ENCODE measurements at regions not wholly inside any gene's neighbourhood (a gene's known extent, or its start where the extent isn't known, plus 50 kb on each side); places are given as distances from the start of the nearest gene placed in this dataset.

DNA sequence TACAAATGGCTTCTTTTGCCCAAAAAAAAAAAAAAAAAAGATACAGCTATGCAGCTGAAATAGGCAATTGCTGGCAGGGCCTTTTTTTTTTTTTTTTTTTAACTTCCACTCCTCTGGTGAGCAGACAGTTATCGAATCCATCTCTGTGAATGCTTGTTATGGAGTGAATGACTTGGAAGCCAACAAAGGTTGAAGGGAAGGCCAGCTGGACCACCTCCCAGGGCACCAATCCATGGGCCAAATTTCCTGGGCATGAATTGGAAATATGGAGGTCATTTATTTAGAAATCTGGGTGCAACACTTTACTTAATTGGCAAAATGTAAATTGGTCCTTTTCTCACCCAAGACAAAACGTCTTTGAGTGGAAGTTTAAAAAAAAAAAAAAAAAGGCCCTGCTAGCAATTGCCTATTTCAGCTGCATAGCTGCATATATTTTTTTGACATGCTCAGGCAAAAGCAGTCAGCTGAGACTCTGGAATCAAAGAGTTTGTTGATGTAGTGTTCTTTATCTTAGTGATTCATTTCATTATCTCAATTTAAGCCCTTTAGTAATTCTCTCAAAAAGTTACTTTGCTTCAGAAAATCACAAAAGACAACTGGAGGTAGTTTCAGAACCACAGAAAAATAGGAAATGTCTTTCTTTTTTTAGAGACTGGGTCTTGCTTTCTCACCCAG is 392.2 kb upstream of the KLF4 start:
- WGBS = 95% methylated on average over 2 of the region's 2 CpGs
- H3K36me3 ChIP-seq (ENCODE audit: control insufficient read depth in 2 of 2, insufficient read depth in 2 of 2, low read length in 1 of 2) = no peaks in the 10 kb centered on the region
- no peak overlapping the region for H3K4me3 ChIP-seq (ENCODE audit: low read length in 2 of 2)
- H3K4me1 ChIP-seq (ENCODE audit: control insufficient read depth in 2 of 2, insufficient read depth in 2 of 2, low read length in 2 of 2) = no peaks in the 10 kb centered on the region
- no peak overlapping the region for H3K27ac ChIP-seq (ENCODE audit: low read depth in 1 of 2, low read length in 1 of 2)
- H3K27me3 ChIP-seq (ENCODE audit: control insufficient read depth in 2 of 2, insufficient read depth in 1 of 2, low read length in 1 of 2) = no peaks in the 10 kb centered on the region
- H3K9me3 ChIP-seq (ENCODE audit: control insufficient read depth in 2 of 2, insufficient read depth in 1 of 2, low read length in 1 of 2) = no peaks in the 10 kb centered on the region
- DNase-seq (ENCODE audit: low read depth in 6 of 9, low spot score in 9 of 9) = no peak

DNA sequence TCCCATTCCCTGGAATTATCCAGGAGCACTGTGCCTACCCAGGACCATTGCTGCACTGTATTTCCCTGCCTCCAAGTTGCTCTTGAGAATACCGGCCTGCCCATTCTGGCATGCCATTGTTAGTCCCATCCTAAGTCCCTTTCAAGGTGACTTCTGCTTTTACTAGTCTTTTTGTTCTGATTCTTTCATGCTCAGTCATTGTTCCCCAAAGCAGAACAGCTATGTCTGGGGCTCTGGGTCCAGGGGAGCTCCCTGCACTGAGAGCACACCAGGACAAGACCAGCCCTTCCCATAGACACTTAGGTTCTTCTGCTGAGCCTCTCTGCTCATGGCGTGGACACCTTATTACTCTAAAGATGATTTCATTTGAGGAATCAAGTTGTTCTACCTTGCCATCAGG is 388.9 kb upstream of the KLF4 start:
- Histone ChIP-seq H3K27ac (ENCODE audit: low read depth in 1 of 2, low read length in 1 of 2) (no peak overlapping the region), H3K27me3 (ENCODE audit: control insufficient read depth in 2 of 2, insufficient read depth in 1 of 2, low read length in 1 of 2) (no peaks in the 10 kb centered on the region), H3K36me3 (ENCODE audit: control insufficient read depth in 2 of 2, insufficient read depth in 2 of 2, low read length in 1 of 2) (no peaks in the 10 kb centered on the region), H3K9me3 (ENCODE audit: control insufficient read depth in 2 of 2, insufficient read depth in 1 of 2, low read length in 1 of 2) (no peaks in the 10 kb centered on the region), H3K4me3 (ENCODE audit: low read length in 2 of 2) (no peak overlapping the region), H3K4me1 (ENCODE audit: control insufficient read depth in 2 of 2, insufficient read depth in 2 of 2, low read length in 2 of 2) (no peaks in the 10 kb centered on the region)
- DNase-seq (ENCODE audit: low read depth in 6 of 9, low spot score in 9 of 9) = no peak
- 98% methylated on average over 2 of the region's 2 CpGs for WGBS

DNA sequence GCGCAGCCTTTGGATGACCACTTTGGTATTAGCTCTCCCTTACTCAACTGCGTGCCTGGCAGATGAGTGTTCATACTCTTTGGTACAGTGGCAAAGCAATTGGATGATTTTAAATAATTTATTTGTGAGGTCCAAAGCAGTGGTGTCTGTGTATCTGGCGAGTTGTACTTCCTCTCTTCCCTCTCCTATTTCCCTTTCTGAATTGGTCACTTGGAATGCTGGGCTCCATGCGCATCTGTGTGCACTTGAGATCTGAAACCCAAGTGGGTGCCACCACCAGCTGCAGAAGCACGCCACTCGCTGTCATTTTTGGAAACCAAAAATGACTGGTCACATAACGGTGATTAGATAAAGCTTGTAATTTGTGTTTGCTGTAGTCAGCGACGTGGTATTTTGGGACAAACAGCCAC is 386.0 kb upstream of the KLF4 start:
- Histone ChIP-seq H3K9me3 (ENCODE audit: control insufficient read depth in 2 of 2, insufficient read depth in 1 of 2, low read length in 1 of 2) (no peaks in the 10 kb centered on the region), H3K4me3 (ENCODE audit: low read length in 2 of 2) (no peak overlapping the region), H3K4me1 (ENCODE audit: control insufficient read depth in 2 of 2, insufficient read depth in 2 of 2, low read length in 2 of 2) (no peaks in the 10 kb centered on the region), H3K27ac (ENCODE audit: low read depth in 1 of 2, low read length in 1 of 2) (no peak overlapping the region), H3K27me3 (ENCODE audit: control insufficient read depth in 2 of 2, insufficient read depth in 1 of 2, low read length in 1 of 2) (no peaks in the 10 kb centered on the region), H3K36me3 (ENCODE audit: control insufficient read depth in 2 of 2, insufficient read depth in 2 of 2, low read length in 1 of 2) (no peaks in the 10 kb centered on the region)
- no peak for DNase-seq (ENCODE audit: low read depth in 6 of 9, low spot score in 9 of 9)
- WGBS = 93% methylated on average over 9 of the region's 9 CpGs

DNA sequence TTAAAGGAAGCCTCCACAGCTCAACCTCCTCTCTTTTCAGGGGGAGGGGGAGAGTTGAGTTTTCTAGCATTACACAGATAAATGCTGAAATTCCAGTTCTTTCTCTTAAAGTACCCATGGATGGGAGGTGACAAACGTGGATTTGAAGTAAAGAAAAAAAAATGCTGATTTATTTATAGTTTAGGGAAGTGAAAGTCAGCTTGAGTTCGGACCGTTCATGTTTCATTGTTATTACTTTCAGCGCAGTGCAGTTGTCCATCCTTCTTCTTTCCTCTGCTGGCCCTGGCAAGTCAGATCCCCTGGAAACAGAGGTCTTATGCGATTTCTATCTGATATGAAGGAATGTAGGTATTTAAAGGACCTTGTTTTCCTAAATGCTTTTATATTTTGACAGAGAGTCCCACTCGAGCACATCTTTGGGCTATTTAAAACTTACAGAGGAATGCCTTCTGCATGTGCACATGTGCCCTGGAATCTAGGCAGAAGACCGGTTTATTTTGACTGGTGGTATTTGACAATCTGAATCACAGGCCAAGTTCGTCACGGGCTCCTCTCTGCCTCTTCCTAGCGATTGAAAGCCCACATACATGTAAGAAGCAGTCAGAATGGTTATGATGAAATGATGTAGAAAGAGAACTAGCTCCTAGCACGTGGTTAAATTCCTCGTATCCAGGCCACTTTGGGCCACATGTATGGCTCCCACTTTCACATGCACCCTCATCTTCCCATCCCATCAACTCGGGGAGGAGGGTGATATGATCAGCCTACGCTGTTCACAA is 385.2 kb upstream of the KLF4 start:
- 60% methylated on average over 14 of the region's 14 CpGs for WGBS

DNA sequence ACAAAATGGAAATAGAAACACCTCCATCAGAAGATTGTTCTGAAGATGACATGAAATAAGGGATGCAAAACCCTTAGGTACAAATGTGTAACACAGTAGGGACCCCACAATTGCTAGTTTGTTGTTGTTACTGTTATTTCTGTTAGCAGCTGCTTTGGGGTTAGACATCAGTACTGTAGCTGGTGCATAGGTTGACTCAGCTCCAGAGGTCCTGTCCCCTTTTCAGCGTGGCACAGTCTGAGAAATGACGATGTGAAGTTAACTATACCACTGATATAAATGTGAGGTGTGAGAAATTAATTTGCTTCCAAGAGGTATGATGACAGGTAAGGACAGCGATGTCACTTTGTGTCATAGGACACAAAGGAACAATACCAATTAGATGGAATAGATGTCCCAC is 384.6 kb upstream of the KLF4 start:
- Histone ChIP-seq H3K9me3 (ENCODE audit: control insufficient read depth in 2 of 2, insufficient read depth in 1 of 2, low read length in 1 of 2) (no peaks in the 10 kb centered on the region), H3K27me3 (ENCODE audit: control insufficient read depth in 2 of 2, insufficient read depth in 1 of 2, low read length in 1 of 2) (no peaks in the 10 kb centered on the region), H3K4me1 (ENCODE audit: control insufficient read depth in 2 of 2, insufficient read depth in 2 of 2, low read length in 2 of 2) (no peaks in the 10 kb centered on the region), H3K27ac (ENCODE audit: low read depth in 1 of 2, low read length in 1 of 2) (no peak overlapping the region), H3K36me3 (ENCODE audit: control insufficient read depth in 2 of 2, insufficient read depth in 2 of 2, low read length in 1 of 2) (no peaks in the 10 kb centered on the region), H3K4me3 (ENCODE audit: low read length in 2 of 2) (no peak overlapping the region)
- DNase-seq (ENCODE audit: low read depth in 6 of 9, low spot score in 9 of 9) = no peak
- 97% methylated on average over 3 of the region's 3 CpGs for WGBS

More for the DNA sequence above, 385.2 kb upstream of the KLF4 start:
- no peaks in the 10 kb centered on the region for H3K4me1 ChIP-seq (ENCODE audit: control insufficient read depth in 2 of 2, insufficient read depth in 2 of 2, low read length in 2 of 2)
- DNase-seq (ENCODE audit: low read depth in 6 of 9, low spot score in 9 of 9) = no peak
- no peak overlapping the region for H3K27ac ChIP-seq (ENCODE audit: low read depth in 1 of 2, low read length in 1 of 2)
- H3K4me3 ChIP-seq (ENCODE audit: low read length in 2 of 2) = no peak overlapping the region
- no peaks in the 10 kb centered on the region for H3K27me3 ChIP-seq (ENCODE audit: control insufficient read depth in 2 of 2, insufficient read depth in 1 of 2, low read length in 1 of 2)
- H3K9me3 ChIP-seq (ENCODE audit: control insufficient read depth in 2 of 2, insufficient read depth in 1 of 2, low read length in 1 of 2) = no peaks in the 10 kb centered on the region
- no peaks in the 10 kb centered on the region for H3K36me3 ChIP-seq (ENCODE audit: control insufficient read depth in 2 of 2, insufficient read depth in 2 of 2, low read length in 1 of 2)

DNA sequence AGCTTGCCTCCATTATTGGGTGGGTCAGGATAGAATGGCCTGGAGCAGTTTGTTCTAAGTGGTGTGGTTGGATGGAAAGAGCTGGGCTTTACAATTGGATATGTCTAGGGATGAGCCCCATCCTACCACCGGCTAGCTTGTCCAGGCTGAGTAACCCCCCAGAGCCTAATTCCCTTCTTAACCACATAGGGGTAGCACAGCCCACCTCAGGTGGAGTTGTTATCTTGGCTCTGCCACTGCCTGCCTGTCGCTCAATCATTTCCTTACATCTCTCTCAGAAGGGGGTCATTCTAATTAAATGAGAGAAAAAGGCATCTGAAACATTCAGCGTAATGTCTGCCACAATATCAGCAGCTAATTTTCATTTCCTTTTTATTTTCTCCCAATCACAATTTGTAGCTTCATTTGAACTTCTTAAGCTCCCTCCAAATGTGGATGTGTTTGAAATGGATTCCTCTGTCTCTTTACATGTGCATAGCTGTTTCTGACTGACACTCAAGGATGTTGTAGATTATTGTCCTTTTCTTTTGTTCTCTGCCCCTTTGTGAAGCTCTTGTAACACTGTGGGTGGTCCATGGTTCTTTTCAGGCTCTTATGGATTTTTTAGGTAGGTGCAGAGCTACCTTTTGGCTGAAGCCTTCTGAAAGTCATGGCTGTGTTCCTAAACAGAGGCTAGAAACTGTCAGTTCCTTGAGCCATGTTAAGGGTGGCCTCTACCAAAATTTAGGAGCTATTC is 383.1 kb upstream of the KLF4 start:
- no peak for DNase-seq (ENCODE audit: low read depth in 6 of 9, low spot score in 9 of 9)
- no peak overlapping the region for H3K27ac ChIP-seq (ENCODE audit: low read depth in 1 of 2, low read length in 1 of 2)
- no peaks in the 10 kb centered on the region for H3K36me3 ChIP-seq (ENCODE audit: control insufficient read depth in 2 of 2, insufficient read depth in 2 of 2, low read length in 1 of 2)
- 96% methylated on average over 3 of the region's 3 CpGs for WGBS
- H3K27me3 ChIP-seq (ENCODE audit: control insufficient read depth in 2 of 2, insufficient read depth in 1 of 2, low read length in 1 of 2) = no peaks in the 10 kb centered on the region
- H3K4me1 ChIP-seq (ENCODE audit: control insufficient read depth in 2 of 2, insufficient read depth in 2 of 2, low read length in 2 of 2) = no peaks in the 10 kb centered on the region
- no peaks in the 10 kb centered on the region for H3K9me3 ChIP-seq (ENCODE audit: control insufficient read depth in 2 of 2, insufficient read depth in 1 of 2, low read length in 1 of 2)
- H3K4me3 ChIP-seq (ENCODE audit: low read length in 2 of 2) = no peak overlapping the region

DNA sequence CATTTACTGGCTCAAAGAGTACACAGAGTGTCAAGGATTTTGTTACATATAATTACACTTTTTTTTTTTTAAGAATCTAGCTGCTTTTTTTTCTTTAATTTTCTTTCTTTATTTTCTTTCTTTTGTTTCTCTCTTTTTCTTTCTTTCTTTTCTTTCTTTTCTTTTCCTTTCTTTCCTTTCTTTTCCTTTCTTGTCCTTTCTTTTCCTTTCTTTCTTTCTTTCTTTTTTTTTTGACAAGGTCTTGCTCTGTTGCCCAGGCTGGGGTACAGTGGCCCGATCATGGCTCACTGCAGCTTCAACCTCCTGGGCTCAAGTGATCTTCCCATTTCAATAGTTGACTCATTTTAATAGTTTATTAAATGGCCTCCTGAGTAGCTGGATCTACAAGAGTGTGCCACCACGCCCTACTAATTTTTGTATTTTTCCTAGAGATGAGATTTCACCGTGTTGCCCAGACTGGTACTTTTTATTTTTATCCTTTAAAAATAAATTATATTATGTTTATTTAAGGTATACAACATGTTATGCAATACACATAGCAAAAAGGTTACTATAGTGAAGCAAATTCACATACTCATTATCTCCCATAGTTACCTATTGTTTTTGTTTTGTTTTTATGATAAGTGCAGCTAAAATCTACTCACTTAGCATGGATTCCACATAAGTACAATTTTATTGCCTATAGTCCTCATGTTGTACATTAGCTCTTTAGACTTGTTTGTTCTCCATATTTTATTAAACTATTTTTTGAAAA is 381.5 kb upstream of the KLF4 start:
- Histone ChIP-seq H3K4me3 (ENCODE audit: low read length in 2 of 2) (no peak overlapping the region), H3K27me3 (ENCODE audit: control insufficient read depth in 2 of 2, insufficient read depth in 1 of 2, low read length in 1 of 2) (no peaks in the 10 kb centered on the region), H3K36me3 (ENCODE audit: control insufficient read depth in 2 of 2, insufficient read depth in 2 of 2, low read length in 1 of 2) (no peaks in the 10 kb centered on the region), H3K27ac (ENCODE audit: low read depth in 1 of 2, low read length in 1 of 2) (no peak overlapping the region), H3K4me1 (ENCODE audit: control insufficient read depth in 2 of 2, insufficient read depth in 2 of 2, low read length in 2 of 2) (no peaks in the 10 kb centered on the region), H3K9me3 (ENCODE audit: control insufficient read depth in 2 of 2, insufficient read depth in 1 of 2, low read length in 1 of 2) (no peaks in the 10 kb centered on the region)
- 96% methylated on average over 3 of the region's 3 CpGs for WGBS
- DNase-seq (ENCODE audit: low read depth in 6 of 9, low spot score in 9 of 9) = no peak

DNA sequence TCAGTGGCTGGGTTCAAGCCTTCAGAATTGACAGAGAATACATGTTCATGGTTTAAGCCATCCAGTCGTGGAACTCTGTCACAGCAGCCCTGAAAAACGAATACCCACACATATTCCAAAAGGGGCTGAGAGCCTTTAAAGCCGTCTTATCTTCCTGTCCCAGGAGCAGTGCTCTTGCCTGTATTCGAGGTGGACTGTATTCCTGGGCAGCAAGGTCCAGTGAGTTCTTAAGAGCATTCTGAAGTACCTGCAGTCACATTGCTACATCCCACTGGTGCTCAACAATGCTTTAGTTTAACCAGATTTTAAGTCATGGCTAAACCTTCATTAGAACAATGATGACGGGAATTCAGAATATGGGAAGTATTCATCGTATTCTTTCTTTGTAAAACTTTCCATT is 380.7 kb upstream of the KLF4 start:
- no peaks in the 10 kb centered on the region for H3K36me3 ChIP-seq (ENCODE audit: control insufficient read depth in 2 of 2, insufficient read depth in 2 of 2, low read length in 1 of 2)
- H3K4me3 ChIP-seq (ENCODE audit: low read length in 2 of 2) = no peak overlapping the region
- no peaks in the 10 kb centered on the region for H3K4me1 ChIP-seq (ENCODE audit: control insufficient read depth in 2 of 2, insufficient read depth in 2 of 2, low read length in 2 of 2)
- 93% methylated on average over 6 of the region's 6 CpGs for WGBS
- H3K27ac ChIP-seq (ENCODE audit: low read depth in 1 of 2, low read length in 1 of 2) = no peak overlapping the region
- no peaks in the 10 kb centered on the region for H3K27me3 ChIP-seq (ENCODE audit: control insufficient read depth in 2 of 2, insufficient read depth in 1 of 2, low read length in 1 of 2)
- H3K9me3 ChIP-seq (ENCODE audit: control insufficient read depth in 2 of 2, insufficient read depth in 1 of 2, low read length in 1 of 2) = no peaks in the 10 kb centered on the region
- no peak for DNase-seq (ENCODE audit: low read depth in 6 of 9, low spot score in 9 of 9)
